ENCODE measurements at regions not wholly inside any gene's neighbourhood (a gene's known extent, or its start where the extent isn't known, plus 50 kb on each side); places are given as distances from the start of the nearest gene placed in this dataset.

- H2AFZ ChIP-seq (ENCODE audit: low read length), result no peak overlapping the region
- peaks cover 14% of the 10 kb centered on the region for H3K4me1 ChIP-seq (ENCODE audit: control insufficient read depth, extremely low read depth, insufficient read depth, low read length)
- H3K9ac ChIP-seq (ENCODE audit: insufficient read depth, low read length), result no peak overlapping the region
- no peak overlapping the region for H3K4me3 ChIP-seq (replicated peaks in 1 of 4; ENCODE audit: control extremely low read depth in 1 of 4, insufficient read depth in 1 of 4, low read depth in 3 of 4, low read length in 4 of 4)
- TF ChIP-seq CTCF (conservative IDR thresholded peaks at IDR 0.05 in 1 of 2, IDR thresholded peaks at IDR 0.05 in 1 of 2; ENCODE audit: low read depth in 1 of 2, low read length in 2 of 2) (no peak), EZH2 (IDR thresholded peaks at IDR 0.05; ENCODE audit: low read length, missing control alignments) (no peak)
- no peaks in the 10 kb centered on the region for H3K27me3 ChIP-seq (ENCODE audit: control insufficient read depth, insufficient read depth, low read length)
- H3K36me3 ChIP-seq (ENCODE audit: control insufficient read depth, insufficient read depth, low read length), result no peaks in the 10 kb centered on the region
- no peaks in the 10 kb centered on the region for H3K9me3 ChIP-seq (ENCODE audit: control insufficient read depth, insufficient read depth, low read depth, low read length)
- no peak overlapping the region for H3K27ac ChIP-seq (ENCODE audit: insufficient read depth, low read length)
- no peaks in the 10 kb centered on the region for H4K20me1 ChIP-seq (ENCODE audit: control insufficient read depth, extremely low read depth, insufficient read depth, low read length)
- no peak overlapping the region for H3K4me2 ChIP-seq (ENCODE audit: extremely low read depth, insufficient read depth, low read length)
- DNase-seq (ENCODE audit: low read depth in 2 of 2), result no peak
- H3K79me2 ChIP-seq (ENCODE audit: control insufficient read depth, insufficient read depth, low read length), result no peaks in the 10 kb centered on the region
Measured at GRCh38 chr2:145154731-145155130, 634.8 kb upstream of the ZEB2 start.

- no peak overlapping the region for H3K9ac ChIP-seq (ENCODE audit: insufficient read depth, low read length)
- no peak overlapping the region for H3K4me3 ChIP-seq (replicated peaks in 1 of 4; ENCODE audit: control extremely low read depth in 1 of 4, insufficient read depth in 1 of 4, low read depth in 3 of 4, low read length in 4 of 4)
- H2AFZ ChIP-seq (ENCODE audit: low read length), result no peak overlapping the region
- no peak overlapping the region for H3K27ac ChIP-seq (ENCODE audit: insufficient read depth, low read length)
- no peaks in the 10 kb centered on the region for H3K9me3 ChIP-seq (ENCODE audit: control insufficient read depth, insufficient read depth, low read depth, low read length)
- DNase-seq (ENCODE audit: low read depth in 2 of 2), result no peak
- no peaks in the 10 kb centered on the region for H4K20me1 ChIP-seq (ENCODE audit: control insufficient read depth, extremely low read depth, insufficient read depth, low read length)
- TF ChIP-seq CTCF (conservative IDR thresholded peaks at IDR 0.05 in 1 of 2, IDR thresholded peaks at IDR 0.05 in 1 of 2; ENCODE audit: low read depth in 1 of 2, low read length in 2 of 2) (no peak), EZH2 (IDR thresholded peaks at IDR 0.05; ENCODE audit: low read length, missing control alignments) (no peak)
- no peaks in the 10 kb centered on the region for H3K27me3 ChIP-seq (ENCODE audit: control insufficient read depth, insufficient read depth, low read length)
- H3K36me3 ChIP-seq (ENCODE audit: control insufficient read depth, insufficient read depth, low read length), result no peaks in the 10 kb centered on the region
- no peaks in the 10 kb centered on the region for H3K4me1 ChIP-seq (ENCODE audit: control insufficient read depth, extremely low read depth, insufficient read depth, low read length)
- H3K4me2 ChIP-seq (ENCODE audit: extremely low read depth, insufficient read depth, low read length), result no peak overlapping the region
- no peaks in the 10 kb centered on the region for H3K79me2 ChIP-seq (ENCODE audit: control insufficient read depth, insufficient read depth, low read length)
Measured at GRCh38 chr2:145146691-145147090, 626.8 kb upstream of the ZEB2 start.

- H3K27ac ChIP-seq (ENCODE audit: insufficient read depth, low read length), result no peak overlapping the region
- H3K4me3 ChIP-seq (replicated peaks in 1 of 4; ENCODE audit: control extremely low read depth in 1 of 4, insufficient read depth in 1 of 4, low read depth in 3 of 4, low read length in 4 of 4), result no peak overlapping the region
- no peak for DNase-seq (ENCODE audit: low read depth in 2 of 2)
- no peak overlapping the region for H3K4me2 ChIP-seq (ENCODE audit: extremely low read depth, insufficient read depth, low read length)
- H3K27me3 ChIP-seq (ENCODE audit: control insufficient read depth, insufficient read depth, low read length), result no peaks in the 10 kb centered on the region
- no peak overlapping the region for H2AFZ ChIP-seq (ENCODE audit: low read length)
- no peaks in the 10 kb centered on the region for H3K79me2 ChIP-seq (ENCODE audit: control insufficient read depth, insufficient read depth, low read length)
- no peaks in the 10 kb centered on the region for H3K4me1 ChIP-seq (ENCODE audit: control insufficient read depth, extremely low read depth, insufficient read depth, low read length)
- H3K36me3 ChIP-seq (ENCODE audit: control insufficient read depth, insufficient read depth, low read length), result no peaks in the 10 kb centered on the region
- no peaks in the 10 kb centered on the region for H4K20me1 ChIP-seq (ENCODE audit: control insufficient read depth, extremely low read depth, insufficient read depth, low read length)
- no peak overlapping the region for H3K9ac ChIP-seq (ENCODE audit: insufficient read depth, low read length)
- no peaks in the 10 kb centered on the region for H3K9me3 ChIP-seq (ENCODE audit: control insufficient read depth, insufficient read depth, low read depth, low read length)
- TF ChIP-seq EZH2 (IDR thresholded peaks at IDR 0.05; ENCODE audit: low read length, missing control alignments) (no peak), CTCF (conservative IDR thresholded peaks at IDR 0.05 in 1 of 2, IDR thresholded peaks at IDR 0.05 in 1 of 2; ENCODE audit: low read depth in 1 of 2, low read length in 2 of 2) (no peak)
Measured at GRCh38 chr2:145144131-145144728, 624.3 kb upstream of the ZEB2 start.

All from fibroblast of lung (primary cell).